SK-N-SH (cell line): ENCODE measurements at regions not wholly inside any gene's neighbourhood (a gene's known extent, or its start where the extent isn't known, plus 50 kb on each side); places are given as distances from the start of the nearest gene placed in this dataset.

Experiments
- CTCF ChIA-PET: fragments of 300-600, 350-600 bp; formaldehyde crosslinking; extraction: SDS; loops from one replicate; lab custom pipeline; 2021; lab: Yijun Ruan, JAX
- POLR2A ChIA-PET: fragments of 350-600 bp; sonication (Branson Sonifier 250); formaldehyde crosslinking; extraction: SDS; loops from one replicate; lab custom pipeline; 2020; ENCODE audit warnings: antibody characterized with exemption, inconsistent platforms; lab: Yijun Ruan, JAX
- DNase-seq: peaks from one replicate; pipeline ENCODE4 v3.0.0; 2012
- H2AFZ ChIP-seq: fragments of 200-600 bp; sonication (generic); 2 replicates; pipeline ENCODE4 v1.8.1; 2016; ENCODE audit warnings: antibody characterized with exemption, mild to moderate bottlenecking, low read depth
- H3F3A ChIP-seq: fragments of 200-600 bp; sonication (generic); replicated peaks from 2 replicates; pipeline ENCODE3; 2016; ENCODE audit warnings: antibody characterized with exemption, mild to moderate bottlenecking; ENCODE audit not compliant: insufficient read depth
- H3K27ac ChIP-seq, 2 experiments: fragments of 200-500 bp in 1 of 2; fragments of 200-600 bp in 1 of 2; sonication (Bioruptor generic) in 1 of 2; sonication (generic), shearing (Covaris generic) in 1 of 2; 2 replicates each; pipeline versions ENCODE4 v1.5.1 to v1.6.1; 2014 to 2016; ENCODE audit warnings: low read depth in 2 of 2, inconsistent platforms in 1 of 2, low read length in 1 of 2, mild to moderate bottlenecking in 1 of 2, mixed read lengths in 1 of 2
- H3K27me3 ChIP-seq: fragments of 200-600 bp; sonication (generic), shearing (Covaris generic); 2 replicates; pipeline ENCODE4 v1.6.1; 2016; ENCODE audit warnings: mixed run types; ENCODE audit not compliant: insufficient read depth
- H3K36me3 ChIP-seq, 2 experiments: fragments of 200-500 bp in 1 of 2; fragments of 200-600 bp in 1 of 2; sonication (Bioruptor generic) in 1 of 2; sonication (generic) in 1 of 2; replicated peaks in 1 of 2; 2 replicates each; pipeline versions ENCODE3 to v1.5.1; 2014 to 2016; ENCODE audit warnings: low read length in 1 of 2, mild to moderate bottlenecking in 1 of 2; ENCODE audit not compliant: insufficient read depth in 2 of 2, control insufficient read depth in 1 of 2
- H3K4me1 ChIP-seq, 2 experiments: fragments of 200-500 bp in 1 of 2; fragments of 200-600 bp in 1 of 2; sonication (Bioruptor generic) in 1 of 2; sonication (generic), shearing (Covaris generic) in 1 of 2; 2 replicates each; pipeline versions ENCODE4 v1.5.1 to v1.6.1; 2014 to 2016; ENCODE audit warnings: low read depth in 1 of 2, low read length in 1 of 2, mixed run types in 1 of 2; ENCODE audit not compliant: insufficient read depth in 2 of 2, control insufficient read depth in 1 of 2
- H3K4me2 ChIP-seq: fragments of 200-600 bp; sonication (generic), shearing (Covaris generic); 2 replicates; pipeline ENCODE4 v1.6.1; 2017; ENCODE audit warnings: mixed run types
- H3K4me3 ChIP-seq, 2 experiments: fragments of 200-500 bp in 1 of 2; fragments of 200-600 bp in 1 of 2; sonication (Bioruptor generic) in 1 of 2; sonication (generic), shearing (Covaris generic) in 1 of 2; 2 replicates each; pipeline versions ENCODE4 v1.5.1 to v1.8.1; 2014 to 2016; ENCODE audit warnings: low read depth in 2 of 2, inconsistent platforms in 1 of 2, low read length in 1 of 2, mild to moderate bottlenecking in 1 of 2, mixed read lengths in 1 of 2, moderate library complexity in 1 of 2
- H3K79me2 ChIP-seq: fragments of 200-600 bp; sonication (generic); 2 replicates; pipeline ENCODE4 v1.8.1; 2017; ENCODE audit warnings: mild to moderate bottlenecking; ENCODE audit not compliant: insufficient read depth
- H3K9ac ChIP-seq: fragments of 200-600 bp; sonication (generic); 2 replicates; pipeline ENCODE4 v1.6.1; 2017; ENCODE audit warnings: mixed run types
- H3K9me2 ChIP-seq: fragments of 200-600 bp; sonication (generic); 2 replicates; pipeline ENCODE4 v1.6.1; 2017; ENCODE audit warnings: mixed run types
- H3K9me3 ChIP-seq: fragments of 200-600 bp; sonication (generic); 2 replicates; pipeline ENCODE4 v1.6.1; 2017; ENCODE audit warnings: mixed run types, mild to moderate bottlenecking, moderate library complexity
- H4K20me1 ChIP-seq: fragments of 200-600 bp; sonication (generic); 2 replicates; pipeline ENCODE4 v1.6.1; 2017; ENCODE audit warnings: mild to moderate bottlenecking, mixed run types; ENCODE audit not compliant: insufficient read depth
- EP300 ChIP-seq, 2 experiments: IDR thresholded peaks; 2 replicates each; pipeline versions ENCODE4 v1.4.0 to v1.6.1; 2012; ENCODE audit warnings: borderline replicate concordance in 1 of 2, low read depth in 1 of 2, low read length in 1 of 2
- FOSL2 ChIP-seq: IDR thresholded peaks from 2 replicates; pipeline ENCODE4 v1.4.0; 2012; ENCODE audit warnings: low read depth, mild to moderate bottlenecking, moderate library complexity, borderline replicate concordance
- FOXJ3 ChIP-seq: sonication (generic); formaldehyde crosslinking; IDR thresholded peaks from 2 replicates; pipeline ENCODE4 v1.5.1; 2020; ENCODE audit warnings: mild to moderate bottlenecking, missing genetic modification reagents
- IRF3 ChIP-seq: fragments of 150-350 bp; IDR thresholded peaks from 2 replicates; pipeline ENCODE4 v1.6.1; 2016; ENCODE audit warnings: mild to moderate bottlenecking, low read depth, low read length
- MEF2A ChIP-seq: IDR thresholded peaks from 2 replicates; pipeline ENCODE4 v1.4.0; 2012; ENCODE audit warnings: low read depth, borderline replicate concordance
- MXI1 ChIP-seq: IDR thresholded peaks from 2 replicates; pipeline ENCODE4 v1.6.1; 2012; ENCODE audit warnings: mild to moderate bottlenecking, low read depth, low read length, improper control_type of control experiment
- RAD21 ChIP-seq: IDR thresholded peaks from 2 replicates; pipeline ENCODE4 v1.6.1; 2012; ENCODE audit warnings: mild to moderate bottlenecking, low read length
- RFX5 ChIP-seq: IDR thresholded peaks from 2 replicates; pipeline ENCODE4 v1.6.1; 2012; ENCODE audit warnings: mild to moderate bottlenecking, improper control_type of control experiment, low read length
- SMC3 ChIP-seq: IDR thresholded peaks from 2 replicates; pipeline ENCODE4 v1.6.1; 2012; ENCODE audit warnings: low read depth, low read length, improper control_type of control experiment
- USF1 ChIP-seq: IDR thresholded peaks from 2 replicates; pipeline ENCODE4 v1.4.0; 2012; ENCODE audit warnings: low read depth, borderline replicate concordance
- YY1 ChIP-seq: IDR thresholded peaks from 2 replicates; pipeline ENCODE4 v1.4.0; 2012; ENCODE audit warnings: low read depth, mild to moderate bottlenecking
- WGBS: methylation state at CpG from one replicate; pipeline ENCODE4 v1.1.6; 2017; ENCODE audit warnings: low lambda C conversion rate; 5-methylcytosine and 5-hydroxymethylcytosine counted together
- TF ChIP-seq, protein P1 (sequence below): IDR thresholded peaks from 2 replicates; pipeline ENCODE4 v1.4.0; 2012; ENCODE audit warnings: low read depth
- TF ChIP-seq, protein P2 (sequence below): IDR thresholded peaks from 2 replicates; pipeline ENCODE4 v1.4.0; 2012; ENCODE audit warnings: low read depth, borderline replicate concordance

- no peak overlapping the region for H3K27ac ChIP-seq
- no peak overlapping the region for H3K4me3 ChIP-seq
- ChIA-PET CTCF (interaction anchor here (1.0 to 2.8 kb wide), 10 partner anchors 11 to 563 kb away, joined by 3 to 31 read pairs (median 12); no protein-coding TSS in a partner anchor), POLR2A (no interaction called here)
- 89% methylated on average over 4 of the region's 6 CpGs for WGBS
- peaks cover 0 to 6% of the 10 kb centered on the region in 2 experiments; a peak in 1 of 4 replicates for H3K4me1 ChIP-seq
- H3K9me3 ChIP-seq, result no peaks in the 10 kb centered on the region
- DNase-seq, result no peak
- H3K36me3 ChIP-seq, result no peaks in the 10 kb centered on the region
- TF ChIP-seq MXI1, result no peak
- TF ChIP-seq YY1, result no peak
- TF ChIP-seq, protein P1, sequence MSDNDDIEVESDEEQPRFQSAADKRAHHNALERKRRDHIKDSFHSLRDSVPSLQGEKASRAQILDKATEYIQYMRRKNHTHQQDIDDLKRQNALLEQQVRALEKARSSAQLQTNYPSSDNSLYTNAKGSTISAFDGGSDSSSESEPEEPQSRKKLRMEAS, result no peak
- no peak for TF ChIP-seq FOSL2
- TF ChIP-seq RFX5, result no peak
- no peak for TF ChIP-seq MEF2A
- no peak for TF ChIP-seq SMC3
- TF ChIP-seq FOXJ3 (CRISPR knock-in tag), result no peak
- TF ChIP-seq, protein P2, sequence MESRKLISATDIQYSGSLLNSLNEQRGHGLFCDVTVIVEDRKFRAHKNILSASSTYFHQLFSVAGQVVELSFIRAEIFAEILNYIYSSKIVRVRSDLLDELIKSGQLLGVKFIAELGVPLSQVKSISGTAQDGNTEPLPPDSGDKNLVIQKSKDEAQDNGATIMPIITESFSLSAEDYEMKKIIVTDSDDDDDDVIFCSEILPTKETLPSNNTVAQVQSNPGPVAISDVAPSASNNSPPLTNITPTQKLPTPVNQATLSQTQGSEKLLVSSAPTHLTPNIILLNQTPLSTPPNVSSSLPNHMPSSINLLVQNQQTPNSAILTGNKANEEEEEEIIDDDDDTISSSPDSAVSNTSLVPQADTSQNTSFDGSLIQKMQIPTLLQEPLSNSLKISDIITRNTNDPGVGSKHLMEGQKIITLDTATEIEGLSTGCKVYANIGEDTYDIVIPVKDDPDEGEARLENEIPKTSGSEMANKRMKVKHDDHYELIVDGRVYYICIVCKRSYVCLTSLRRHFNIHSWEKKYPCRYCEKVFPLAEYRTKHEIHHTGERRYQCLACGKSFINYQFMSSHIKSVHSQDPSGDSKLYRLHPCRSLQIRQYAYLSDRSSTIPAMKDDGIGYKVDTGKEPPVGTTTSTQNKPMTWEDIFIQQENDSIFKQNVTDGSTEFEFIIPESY, result no peak
- no peak for TF ChIP-seq EP300 (IDR thresholded peaks at IDR 0.05; ENCODE audit: borderline replicate concordance in 1 of 2, low read depth in 1 of 2, low read length in 1 of 2)
- TF ChIP-seq IRF3, result no peak
- TF ChIP-seq USF1, result no peak
- TF ChIP-seq RAD21, result no peak
- no peak overlapping the region for H2AFZ ChIP-seq
- no peak overlapping the region for H3K9ac ChIP-seq
- H3K4me2 ChIP-seq, result no peak overlapping the region
- no peaks in the 10 kb centered on the region for H3K9me2 ChIP-seq
- H4K20me1 ChIP-seq, result no peaks in the 10 kb centered on the region
- H3K79me2 ChIP-seq, result no peaks in the 10 kb centered on the region
- no peaks in the 10 kb centered on the region for H3K27me3 ChIP-seq
- peaks cover 11% of the 10 kb centered on the region for H3F3A ChIP-seq
Measured at GRCh38 chr7:101690061-101690460, 61.0 kb upstream of the MYL10 start.
